ENCODE measurements at regions not wholly inside any gene's neighbourhood (a gene's known extent, or its start where the extent isn't known, plus 50 kb on each side); places are given as distances from the start of the nearest gene placed in this dataset.

- DNase-seq = no peak
- H3K36me3 ChIP-seq (replicated peaks; ENCODE audit: control insufficient read depth, insufficient read depth, low read length) = no peaks in the 10 kb centered on the region
- H3K4me3 ChIP-seq (ENCODE audit: insufficient read depth, low read depth, low read length) = no peak overlapping the region
- H3K27me3 ChIP-seq (ENCODE audit: control insufficient read depth, insufficient read depth, low read length) = no peaks in the 10 kb centered on the region
These were observed 661.6 kb upstream of the C9orf72 start for GRCh38 chr9:28234894-28235277.

GRCh38 chr9:28249424-28249823 is 676.1 kb upstream of the C9orf72 start:
- Histone ChIP-seq H3K36me3 (replicated peaks; ENCODE audit: control insufficient read depth, insufficient read depth, low read length) (no peaks in the 10 kb centered on the region), H3K27me3 (ENCODE audit: control insufficient read depth, insufficient read depth, low read length) (no peaks in the 10 kb centered on the region), H3K4me3 (ENCODE audit: insufficient read depth, low read depth, low read length) (no peak overlapping the region)
- DNase-seq = no peak

GRCh38 chr9:28255174-28255573 is 681.9 kb upstream of the C9orf72 start:
- Histone ChIP-seq H3K27me3 (ENCODE audit: control insufficient read depth, insufficient read depth, low read length) (no peaks in the 10 kb centered on the region), H3K36me3 (replicated peaks; ENCODE audit: control insufficient read depth, insufficient read depth, low read length) (no peaks in the 10 kb centered on the region), H3K4me3 (ENCODE audit: insufficient read depth, low read depth, low read length) (no peak overlapping the region)
- no peak for DNase-seq

GRCh38 chr9:28260330-28260729 is 687.0 kb upstream of the C9orf72 start:
- H3K36me3 ChIP-seq (replicated peaks; ENCODE audit: control insufficient read depth, insufficient read depth, low read length) = no peaks in the 10 kb centered on the region
- H3K4me3 ChIP-seq (ENCODE audit: insufficient read depth, low read depth, low read length) = no peak overlapping the region
- no peak for DNase-seq
- no peaks in the 10 kb centered on the region for H3K27me3 ChIP-seq (ENCODE audit: control insufficient read depth, insufficient read depth, low read length)

- Histone ChIP-seq H3K4me3 (ENCODE audit: insufficient read depth, low read depth, low read length) (no peak overlapping the region), H3K36me3 (replicated peaks; ENCODE audit: control insufficient read depth, insufficient read depth, low read length) (no peaks in the 10 kb centered on the region), H3K27me3 (ENCODE audit: control insufficient read depth, insufficient read depth, low read length) (no peaks in the 10 kb centered on the region)
- no peak for DNase-seq
These were observed 691.1 kb upstream of the C9orf72 start for GRCh38 chr9:28264368-28264767.

- Histone ChIP-seq H3K36me3 (replicated peaks; ENCODE audit: control insufficient read depth, insufficient read depth, low read length) (no peaks in the 10 kb centered on the region), H3K4me3 (ENCODE audit: insufficient read depth, low read depth, low read length) (no peak overlapping the region), H3K27me3 (ENCODE audit: control insufficient read depth, insufficient read depth, low read length) (no peaks in the 10 kb centered on the region)
- no peak for DNase-seq
These were observed 694.1 kb upstream of the C9orf72 start for GRCh38 chr9:28267351-28267750.

GRCh38 chr9:28270156-28270555 is 696.9 kb upstream of the C9orf72 start:
- no peak overlapping the region for H3K4me3 ChIP-seq (ENCODE audit: insufficient read depth, low read depth, low read length)
- no peak for DNase-seq
- no peaks in the 10 kb centered on the region for H3K36me3 ChIP-seq (replicated peaks; ENCODE audit: control insufficient read depth, insufficient read depth, low read length)
- H3K27me3 ChIP-seq (ENCODE audit: control insufficient read depth, insufficient read depth, low read length) = no peaks in the 10 kb centered on the region

- Histone ChIP-seq H3K4me3 (ENCODE audit: insufficient read depth, low read depth, low read length) (no peak overlapping the region), H3K36me3 (replicated peaks; ENCODE audit: control insufficient read depth, insufficient read depth, low read length) (no peaks in the 10 kb centered on the region), H3K27me3 (ENCODE audit: control insufficient read depth, insufficient read depth, low read length) (no peaks in the 10 kb centered on the region)
- no peak for DNase-seq
These were observed 698.8 kb upstream of the C9orf72 start for GRCh38 chr9:28272127-28272526.

- no peak for DNase-seq
These were observed 714.2 kb upstream of the C9orf72 start for GRCh38 chr9:28287455-28287854.

GRCh38 chr9:28289746-28290145 is 716.5 kb upstream of the C9orf72 start:
- Histone ChIP-seq H3K27me3 (ENCODE audit: control insufficient read depth, insufficient read depth, low read length) (no peaks in the 10 kb centered on the region), H3K4me3 (ENCODE audit: insufficient read depth, low read depth, low read length) (no peak overlapping the region), H3K36me3 (replicated peaks; ENCODE audit: control insufficient read depth, insufficient read depth, low read length) (no peaks in the 10 kb centered on the region)
- DNase-seq = no peak

More at GRCh38 chr9:28287455-28287854, 714.2 kb upstream of the C9orf72 start:
- Histone ChIP-seq H3K36me3 (replicated peaks; ENCODE audit: control insufficient read depth, insufficient read depth, low read length) (no peaks in the 10 kb centered on the region), H3K27me3 (ENCODE audit: control insufficient read depth, insufficient read depth, low read length) (no peaks in the 10 kb centered on the region), H3K4me3 (ENCODE audit: insufficient read depth, low read depth, low read length) (no peak overlapping the region)

- no peaks in the 10 kb centered on the region for H3K27me3 ChIP-seq (ENCODE audit: control insufficient read depth, insufficient read depth, low read length)
- H3K4me3 ChIP-seq (ENCODE audit: insufficient read depth, low read depth, low read length) = no peak overlapping the region
- no peak for DNase-seq
- H3K36me3 ChIP-seq (replicated peaks; ENCODE audit: control insufficient read depth, insufficient read depth, low read length) = no peaks in the 10 kb centered on the region
These were observed 720.2 kb upstream of the C9orf72 start for GRCh38 chr9:28293369-28294090.

- Histone ChIP-seq H3K36me3 (replicated peaks; ENCODE audit: control insufficient read depth, insufficient read depth, low read length) (no peaks in the 10 kb centered on the region), H3K27me3 (ENCODE audit: control insufficient read depth, insufficient read depth, low read length) (no peaks in the 10 kb centered on the region), H3K4me3 (ENCODE audit: insufficient read depth, low read depth, low read length) (no peak overlapping the region)
- DNase-seq = no peak
These were observed 728.0 kb upstream of the C9orf72 start for GRCh38 chr9:28301281-28301680.

- DNase-seq = no peak
- Histone ChIP-seq H3K27me3 (ENCODE audit: control insufficient read depth, insufficient read depth, low read length) (no peaks in the 10 kb centered on the region), H3K4me3 (ENCODE audit: insufficient read depth, low read depth, low read length) (no peak overlapping the region), H3K36me3 (replicated peaks; ENCODE audit: control insufficient read depth, insufficient read depth, low read length) (no peaks in the 10 kb centered on the region)
These were observed 744.5 kb upstream of the C9orf72 start for GRCh38 chr9:28317745-28318144.

- Histone ChIP-seq H3K4me3 (ENCODE audit: insufficient read depth, low read depth, low read length) (no peak overlapping the region), H3K27me3 (ENCODE audit: control insufficient read depth, insufficient read depth, low read length) (no peaks in the 10 kb centered on the region), H3K36me3 (replicated peaks; ENCODE audit: control insufficient read depth, insufficient read depth, low read length) (no peaks in the 10 kb centered on the region)
- DNase-seq = no peak
These were observed 745.2 kb upstream of the C9orf72 start for GRCh38 chr9:28318515-28318914.

- Histone ChIP-seq H3K27me3 (ENCODE audit: control insufficient read depth, insufficient read depth, low read length) (no peaks in the 10 kb centered on the region), H3K4me3 (ENCODE audit: insufficient read depth, low read depth, low read length) (no peak overlapping the region), H3K36me3 (replicated peaks; ENCODE audit: control insufficient read depth, insufficient read depth, low read length) (no peaks in the 10 kb centered on the region)
- DNase-seq = no peak
These were observed 746.7 kb upstream of the C9orf72 start for GRCh38 chr9:28319981-28320380.

- H3K27me3 ChIP-seq (ENCODE audit: control insufficient read depth, insufficient read depth, low read length) = no peaks in the 10 kb centered on the region
- no peaks in the 10 kb centered on the region for H3K36me3 ChIP-seq (replicated peaks; ENCODE audit: control insufficient read depth, insufficient read depth, low read length)
- no peak for DNase-seq
- no peak overlapping the region for H3K4me3 ChIP-seq (ENCODE audit: insufficient read depth, low read depth, low read length)
These were observed 747.3 kb upstream of the C9orf72 start for GRCh38 chr9:28320616-28321015.
